A549 (cell line): ENCODE measurements at regions not wholly inside any gene's neighbourhood (a gene's known extent, or its start where the extent isn't known, plus 50 kb on each side); places are given as distances from the start of the nearest gene placed in this dataset.

Experiments
- ATAC-seq, 2 experiments: fragments of 200-7000 bp in 1 of 2; fragments of >200 bp in 1 of 2; cut with Nextera tagmentation in 1 of 2; cut with Tn5 transposase in 1 of 2; 3 replicates each; pipeline versions ENCODE4 v1.8.0 to v1.9.1; 2018 to 2020; ENCODE audit warnings: mild to moderate bottlenecking in 1 of 2, moderate library complexity in 1 of 2
- CTCF ChIA-PET: fragments of 300-600 bp; sonication (Branson Sonifier 250); formaldehyde crosslinking; extraction: SDS; loops from one replicate; lab custom pipeline; 2021; ENCODE audit warnings: antibody characterized with exemption, inconsistent platforms; lab: Yijun Ruan, JAX
- POLR2A ChIA-PET: fragments of 350-600 bp; formaldehyde crosslinking; extraction: SDS; loops from one replicate; lab custom pipeline; 2021; ENCODE audit warnings: antibody characterized with exemption, inconsistent platforms; lab: Yijun Ruan, JAX
- DNase-seq, 2 experiments: peaks; one replicate each; pipeline versions ENCODE4 v3.0.0 to v3.0.0-alpha.2; 2011 to 2016; ENCODE audit warnings: low read depth in 1 of 2, low spot score in 1 of 2
- FAIRE-seq: peaks from 2 replicates; lab custom pipeline; 2011; peaks lifted over from hg19 to GRCh38; lab: Jason Lieb, UNC
- H3K27ac ChIP-seq, 2 experiments: fragments of >200 bp; sonication (Bioruptor Twin); formaldehyde crosslinking; 3 replicates each; pipeline ENCODE4 v1.5.1; 2016 to 2017
- H3K4me1 ChIP-seq: fragments of >200 bp; sonication (Bioruptor Twin); formaldehyde crosslinking; 3 replicates; pipeline ENCODE4 v1.6.1; 2016
- H3K4me2 ChIP-seq: fragments of >200 bp; sonication (Bioruptor Twin); formaldehyde crosslinking; 3 replicates; pipeline ENCODE4 v1.6.1; 2016
- H3K4me3 ChIP-seq: fragments of >200 bp; sonication (Bioruptor Twin); formaldehyde crosslinking; 3 replicates; pipeline ENCODE4 v1.5.1; 2016
- H3K9me3 ChIP-seq: fragments of >200 bp; sonication (Bioruptor Twin); formaldehyde crosslinking; 3 replicates; pipeline ENCODE4 v1.6.1; 2016
- BCL3 ChIP-seq: fragments of >200 bp; sonication (Bioruptor Twin); formaldehyde crosslinking; IDR thresholded peaks from 3 replicates; pipeline ENCODE4 v1.6.1; 2016
- BHLHE40 ChIP-seq: IDR thresholded peaks from 2 replicates; pipeline ENCODE4 v1.6.1; 2012; ENCODE audit warnings: low read depth, low read length, inconsistent platforms
- CBX2 ChIP-seq: fragments of 200-600 bp; sonication (generic); IDR thresholded peaks from 2 replicates; pipeline ENCODE4 v1.6.1; 2016; ENCODE audit warnings: low read depth, mild to moderate bottlenecking, borderline replicate concordance
- CEBPB ChIP-seq, 2 experiments: fragments of >200 bp in 1 of 2; sonication (Bioruptor Twin) in 1 of 2; formaldehyde crosslinking in 1 of 2; IDR thresholded peaks; 2 replicates each; pipeline ENCODE4 v1.6.1; 2012 to 2016
- CHD2 ChIP-seq: fragments of 150-350 bp; IDR thresholded peaks from 2 replicates; pipeline ENCODE4 v1.6.1; 2014; ENCODE audit warnings: low read length; ENCODE audit not compliant: partially characterized antibody
- CHD4 ChIP-seq: fragments of 200-600 bp; sonication (generic); IDR thresholded peaks from 2 replicates; pipeline ENCODE4 v1.6.1; 2016; ENCODE audit warnings: antibody characterized with exemption, mild to moderate bottlenecking, borderline replicate concordance
- CTCF ChIP-seq: fragments of >200 bp; sonication (Bioruptor Twin); formaldehyde crosslinking; IDR thresholded peaks from 3 replicates; pipeline ENCODE4 v1.5.1; 2016
- ESRRA ChIP-seq: fragments of 150-350 bp; IDR thresholded peaks from 2 replicates; pipeline ENCODE4 v1.6.1; 2014; ENCODE audit warnings: mild to moderate bottlenecking, low read length, borderline replicate concordance
- FOSB ChIP-seq: fragments of 250-450 bp; sonication (Bioruptor Pico); IDR thresholded peaks from 2 replicates; pipeline ENCODE4 v1.5.0; 2020; ENCODE audit warnings: mild to moderate bottlenecking, moderate library complexity
- FOSL2 ChIP-seq, 2 experiments: fragments of 450-650 bp in 1 of 2; fragments of >200 bp in 1 of 2; sonication (Bioruptor Twin) in 1 of 2; formaldehyde crosslinking; IDR thresholded peaks; 2 replicates each; pipeline versions ENCODE4 v1.5.0 to v1.6.1; 2016 to 2020; ENCODE audit warnings: mild to moderate bottlenecking in 1 of 2, moderate library complexity in 1 of 2
- GATA3 ChIP-seq: IDR thresholded peaks from 2 replicates; pipeline ENCODE4 v1.6.1; 2012; ENCODE audit warnings: borderline replicate concordance
- HES2 ChIP-seq: fragments of >200 bp; sonication (Bioruptor Twin); formaldehyde crosslinking; IDR thresholded peaks from 2 replicates; pipeline ENCODE4 v1.6.1; 2016
- HOXA7 ChIP-seq: fragments of 250-450 bp; sonication (Bioruptor Pico); IDR thresholded peaks from 2 replicates; pipeline ENCODE4 v1.5.0; 2020; ENCODE audit warnings: mild to moderate bottlenecking, moderate library complexity
- HOXB13 ChIP-seq: fragments of 250-450 bp; sonication (Bioruptor Pico); IDR thresholded peaks from 2 replicates; pipeline ENCODE4 v1.5.0; 2020; ENCODE audit warnings: low read depth, mild to moderate bottlenecking, moderate library complexity
- JUN ChIP-seq, 2 experiments: fragments of >200 bp; sonication (Bioruptor Twin); formaldehyde crosslinking; IDR thresholded peaks; 2 replicates in 1 of 2; 3 replicates in 1 of 2; pipeline ENCODE4 v1.6.1; 2016 to 2017
- JUNB ChIP-seq: fragments of >200 bp; sonication (Bioruptor Twin); formaldehyde crosslinking; IDR thresholded peaks from 2 replicates; pipeline ENCODE4 v1.6.1; 2016
- KDM1A ChIP-seq: fragments of 200-600 bp; sonication (generic); IDR thresholded peaks from 2 replicates; pipeline ENCODE4 v1.6.1; 2016; ENCODE audit warnings: low read depth, mild to moderate bottlenecking
- KDM5A ChIP-seq: fragments of 200-600 bp; sonication (generic); IDR thresholded peaks from 2 replicates; pipeline ENCODE4 v1.6.1; 2016; ENCODE audit warnings: antibody characterized with exemption, mild to moderate bottlenecking
- NR3C1 ChIP-seq: fragments of >200 bp; sonication (Bioruptor Twin); formaldehyde crosslinking; IDR thresholded peaks from 3 replicates; pipeline ENCODE4 v1.6.1; 2017
- PHF8 ChIP-seq: fragments of 200-600 bp; sonication (generic); IDR thresholded peaks from 2 replicates; pipeline ENCODE4 v1.6.1; 2016; ENCODE audit warnings: low read depth, mild to moderate bottlenecking, antibody characterized with exemption, moderate library complexity, borderline replicate concordance
- POLR2A ChIP-seq: IDR thresholded peaks from 2 replicates; pipeline ENCODE4 v1.6.1; 2012; ENCODE audit warnings: mild to moderate bottlenecking, low read length
- POLR2AphosphoS2 ChIP-seq: conservative IDR thresholded peaks from 2 replicates; pipeline ENCODE4 v1.6.1; 2012; ENCODE audit warnings: low read length, improper control_type of control experiment, inconsistent platforms
- RAD21 ChIP-seq, 2 experiments: fragments of >200 bp in 1 of 2; sonication (Bioruptor Twin) in 1 of 2; formaldehyde crosslinking in 1 of 2; IDR thresholded peaks in 1 of 2; conservative IDR thresholded peaks in 1 of 2; 2 replicates in 1 of 2; 3 replicates in 1 of 2; pipeline ENCODE4 v1.6.1; 2012 to 2018; ENCODE audit warnings: inconsistent platforms in 1 of 2
- RARB ChIP-seq: fragments of 250-450 bp; sonication (Bioruptor Pico); IDR thresholded peaks from 2 replicates; pipeline ENCODE4 v1.8.0; 2021; ENCODE audit warnings: mild to moderate bottlenecking, moderate library complexity
- REST ChIP-seq: fragments of 200-600 bp; sonication (generic); IDR thresholded peaks from 2 replicates; pipeline ENCODE4 v1.6.1; 2016; ENCODE audit warnings: antibody characterized with exemption, mild to moderate bottlenecking, moderate library complexity
- SMC3 ChIP-seq: fragments of >200 bp; sonication (Bioruptor Twin); formaldehyde crosslinking; IDR thresholded peaks from 3 replicates; pipeline ENCODE4 v1.6.1; 2018; ENCODE audit warnings: inconsistent platforms
- SREBF2 ChIP-seq: fragments of 450-650 bp; IDR thresholded peaks from 2 replicates; pipeline ENCODE4 v1.6.1; 2014; ENCODE audit warnings: mild to moderate bottlenecking, moderate library complexity
- WGBS: methylation state at CpG from one replicate; pipeline ENCODE4 v1.1.6; 2017; ENCODE audit errors: missing lambda C conversion rate; 5-methylcytosine and 5-hydroxymethylcytosine counted together

- no peak for TF ChIP-seq REST
- no peak for TF ChIP-seq POLR2AphosphoS2
- TF ChIP-seq KDM5A = no peak
- TF ChIP-seq CBX2 = no peak
- no peak for TF ChIP-seq RARB (CRISPR knock-in tag)
- TF ChIP-seq GATA3 = no peak
- no peak for TF ChIP-seq HOXB13 (CRISPR knock-in tag)
- no peak for TF ChIP-seq POLR2A
- no peak for TF ChIP-seq CHD4
- TF ChIP-seq CHD2 = no peak
- TF ChIP-seq NR3C1 = no peak
These were observed 259.1 kb upstream of the RAB6C start (continued) for GRCh38 chr2:129720360-129720759.

GRCh38 chr2:129720761-129721160 is 258.7 kb upstream of the RAB6C start:
- Histone ChIP-seq H3K9me3 (no peaks in the 10 kb centered on the region), H3K4me1 (no peaks in the 10 kb centered on the region), H3K4me2 (no peak overlapping the region), H3K4me3 (no peak overlapping the region), H3K27ac (no peak overlapping the region)
- no peak for DNase-seq
- ChIA-PET CTCF (no interaction called here), POLR2A (no interaction called here)
- ATAC-seq = no peak
- WGBS = 22% methylated on average over 6 of the region's 6 CpGs
- FAIRE-seq = no peak
- TF ChIP-seq RAD21 (conservative IDR thresholded peaks at IDR 0.05 in 1 of 2, IDR thresholded peaks at IDR 0.05 in 1 of 2) (no peak), BHLHE40 (no peak), PHF8 (no peak)

- no peak for TF ChIP-seq SMC3
- no peak for TF ChIP-seq JUNB
- no peak for TF ChIP-seq FOSL2 (IDR thresholded peaks at IDR 0.05)
- no peak for TF ChIP-seq FOSL2 (CRISPR knock-in tag; IDR thresholded peaks at IDR 0.05)
- TF ChIP-seq BHLHE40 = no peak
- no peak for TF ChIP-seq JUN (IDR thresholded peaks at IDR 0.05)
- TF ChIP-seq HES2 = no peak
- no peak for TF ChIP-seq POLR2A
- TF ChIP-seq CEBPB (IDR thresholded peaks at IDR 0.05) = no peak
- TF ChIP-seq PHF8 = no peak
- TF ChIP-seq KDM1A = no peak
- TF ChIP-seq SREBF2 = no peak
- TF ChIP-seq ESRRA = no peak
- TF ChIP-seq BCL3 = no peak
- no peak for TF ChIP-seq CTCF
- no peak for TF ChIP-seq HOXA7 (CRISPR knock-in tag)
- TF ChIP-seq FOSB (CRISPR knock-in tag) = no peak
- Histone ChIP-seq H3K9me3 (no peaks in the 10 kb centered on the region), H3K27ac (no peak overlapping the region), H3K4me1 (no peaks in the 10 kb centered on the region), H3K4me2 (no peak overlapping the region), H3K4me3 (no peak overlapping the region)
- POLR2A ChIA-PET = no interaction called here
- FAIRE-seq (no peak), ATAC-seq (no peak), DNase-seq (no peak)
- CTCF ChIA-PET = no interaction called here
- 20% methylated on average over 3 of the region's 3 CpGs for WGBS
These were observed 258.2 kb upstream of the RAB6C start for GRCh38 chr2:129721236-129721635.
